BLaER1 (cell line): ENCODE measurements at regions not wholly inside any gene's neighbourhood (a gene's known extent, or its start where the extent isn't known, plus 50 kb on each side); places are given as distances from the start of the nearest gene placed in this dataset.

ENCODE experiments used
- H3K27ac ChIP-seq: shearing (Covaris generic); formaldehyde crosslinking; 2 replicates; pipeline ENCODE4 v1.8.1; 2022
- H3K27me3 ChIP-seq: shearing (Covaris generic); formaldehyde crosslinking; 2 replicates; pipeline ENCODE4 v1.8.1; 2022
- H3K36me3 ChIP-seq: shearing (Covaris generic); formaldehyde crosslinking; 2 replicates; pipeline ENCODE4 v1.8.1; 2022
- H3K4me1 ChIP-seq: shearing (Covaris generic); formaldehyde crosslinking; 2 replicates; pipeline ENCODE4 v1.8.1; 2022
- H3K4me2 ChIP-seq: shearing (Covaris generic); formaldehyde crosslinking; 2 replicates; pipeline ENCODE4 v1.8.1; 2022
- H3K4me3 ChIP-seq: shearing (Covaris generic); formaldehyde crosslinking; 2 replicates; pipeline ENCODE4 v1.8.1; 2022
- H3K9ac ChIP-seq: shearing (Covaris generic); formaldehyde crosslinking; 2 replicates; pipeline ENCODE4 v1.8.1; 2022
- H3K9me3 ChIP-seq: shearing (Covaris generic); formaldehyde crosslinking; 2 replicates; pipeline ENCODE4 v1.8.1; 2022
- H4K20me1 ChIP-seq: shearing (Covaris generic); formaldehyde crosslinking; 2 replicates; pipeline ENCODE4 v1.8.1; 2022
- Cebpa-rat ChIP-seq: shearing (Covaris generic); IDR thresholded peaks from 2 replicates; pipeline ENCODE4 v1.8.1; 2022

- Histone ChIP-seq H3K36me3 (no peaks in the 10 kb centered on the region), H3K9ac (no peak overlapping the region), H3K9me3 (no peaks in the 10 kb centered on the region), H3K4me1 (peaks cover 19% of the 10 kb centered on the region), H4K20me1 (no peaks in the 10 kb centered on the region), H3K27ac (no peak overlapping the region), H3K4me3 (no peak overlapping the region), H3K27me3 (no peaks in the 10 kb centered on the region), H3K4me2 (no peak overlapping the region)
- no peak for TF ChIP-seq Cebpa-rat
These were observed 429.0 kb upstream of the POT1 start for GRCh38 chr7:125358551-125359167.

- no peak for TF ChIP-seq Cebpa-rat
- no peaks in the 10 kb centered on the region for H3K9me3 ChIP-seq
- H3K27ac ChIP-seq, result no peak overlapping the region
- H3K4me3 ChIP-seq, result no peak overlapping the region
- H3K27me3 ChIP-seq, result no peaks in the 10 kb centered on the region
- H3K36me3 ChIP-seq, result no peaks in the 10 kb centered on the region
- peaks cover 19% of the 10 kb centered on the region for H3K4me1 ChIP-seq
- H3K4me2 ChIP-seq, result no peak overlapping the region
- H4K20me1 ChIP-seq, result no peaks in the 10 kb centered on the region
- H3K9ac ChIP-seq, result no peak overlapping the region
These were observed 428.2 kb upstream of the POT1 start for GRCh38 chr7:125357676-125358455.

GRCh38 chr7:125355899-125356298 lies 426.3 kb upstream of the POT1 start:
- H3K36me3 ChIP-seq, result no peaks in the 10 kb centered on the region
- H4K20me1 ChIP-seq, result no peaks in the 10 kb centered on the region
- no peaks in the 10 kb centered on the region for H3K27me3 ChIP-seq
- no peak for TF ChIP-seq Cebpa-rat
- H3K4me2 ChIP-seq, result peak overlapping the region; percentile 62
- no peak overlapping the region for H3K27ac ChIP-seq
- no peak overlapping the region for H3K4me3 ChIP-seq
- H3K9ac ChIP-seq, result no peak overlapping the region
- H3K9me3 ChIP-seq, result no peaks in the 10 kb centered on the region
- peaks cover 19% of the 10 kb centered on the region for H3K4me1 ChIP-seq

- no peaks in the 10 kb centered on the region for H4K20me1 ChIP-seq
- no peak overlapping the region for H3K4me2 ChIP-seq
- no peak overlapping the region for H3K27ac ChIP-seq
These were observed 417.6 kb upstream of the POT1 start for GRCh38 chr7:125347269-125347668.

GRCh38 chr7:125338110-125338509 lies 408.5 kb upstream of the POT1 start:
- Histone ChIP-seq H3K4me1 (no peaks in the 10 kb centered on the region), H3K4me3 (no peak overlapping the region), H3K36me3 (no peaks in the 10 kb centered on the region), H3K27ac (no peak overlapping the region), H3K4me2 (no peak overlapping the region), H3K9me3 (no peaks in the 10 kb centered on the region), H4K20me1 (no peaks in the 10 kb centered on the region), H3K9ac (no peak overlapping the region), H3K27me3 (no peaks in the 10 kb centered on the region)
- TF ChIP-seq Cebpa-rat, result no peak

More at GRCh38 chr7:125347269-125347668, 417.6 kb upstream of the POT1 start:
- no peak overlapping the region for H3K4me3 ChIP-seq
- H3K9ac ChIP-seq, result no peak overlapping the region
- H3K36me3 ChIP-seq, result no peaks in the 10 kb centered on the region
- no peaks in the 10 kb centered on the region for H3K9me3 ChIP-seq
- H3K4me1 ChIP-seq, result peaks cover 7% of the 10 kb centered on the region
- TF ChIP-seq Cebpa-rat, result no peak
- no peaks in the 10 kb centered on the region for H3K27me3 ChIP-seq

GRCh38 chr7:125336326-125336725 lies 406.7 kb upstream of the POT1 start:
- Histone ChIP-seq H3K27ac (no peak overlapping the region), H3K9ac (no peak overlapping the region), H4K20me1 (no peaks in the 10 kb centered on the region), H3K4me1 (no peaks in the 10 kb centered on the region), H3K36me3 (no peaks in the 10 kb centered on the region), H3K27me3 (no peaks in the 10 kb centered on the region), H3K9me3 (no peaks in the 10 kb centered on the region), H3K4me3 (no peak overlapping the region), H3K4me2 (no peak overlapping the region)
- no peak for TF ChIP-seq Cebpa-rat

GRCh38 chr7:125326666-125327255 lies 397.1 kb upstream of the POT1 start:
- Histone ChIP-seq H3K4me1 (no peaks in the 10 kb centered on the region), H3K4me3 (no peak overlapping the region), H3K4me2 (no peak overlapping the region), H3K36me3 (no peaks in the 10 kb centered on the region), H3K27me3 (no peaks in the 10 kb centered on the region), H3K9ac (no peak overlapping the region), H4K20me1 (no peaks in the 10 kb centered on the region), H3K9me3 (no peaks in the 10 kb centered on the region), H3K27ac (no peak overlapping the region)
- TF ChIP-seq Cebpa-rat, result no peak

- no peak overlapping the region for H3K9ac ChIP-seq
- H3K4me3 ChIP-seq, result no peak overlapping the region
- no peak overlapping the region for H3K27ac ChIP-seq
- H3K36me3 ChIP-seq, result no peaks in the 10 kb centered on the region
- H3K27me3 ChIP-seq, result no peaks in the 10 kb centered on the region
- no peaks in the 10 kb centered on the region for H4K20me1 ChIP-seq
- H3K4me2 ChIP-seq, result no peak overlapping the region
- TF ChIP-seq Cebpa-rat, result no peak
- H3K9me3 ChIP-seq, result peaks cover 21% of the 10 kb centered on the region
- no peaks in the 10 kb centered on the region for H3K4me1 ChIP-seq
These were observed 386.8 kb upstream of the POT1 start for GRCh38 chr7:125316466-125316865.

GRCh38 chr7:125299003-125299765 lies 369.6 kb upstream of the POT1 start:
- no peak for TF ChIP-seq Cebpa-rat
- no peak overlapping the region for H3K4me3 ChIP-seq
- H4K20me1 ChIP-seq, result no peaks in the 10 kb centered on the region
- H3K4me2 ChIP-seq, result no peak overlapping the region
- no peaks in the 10 kb centered on the region for H3K36me3 ChIP-seq
- no peaks in the 10 kb centered on the region for H3K4me1 ChIP-seq
- H3K27me3 ChIP-seq, result no peaks in the 10 kb centered on the region
- peaks cover 5% of the 10 kb centered on the region; the same call in 1 of the 2 replicates for H3K9me3 ChIP-seq
- no peak overlapping the region for H3K9ac ChIP-seq
- H3K27ac ChIP-seq, result no peak overlapping the region
